Fibroblast of the aortic adventitia (primary cell): ENCODE measurements at regions not wholly inside any gene's neighbourhood (a gene's known extent, or its start where the extent isn't known, plus 50 kb on each side); places are given as distances from the start of the nearest gene placed in this dataset.

Source experiments
- DNase-seq: peaks from one replicate; pipeline ENCODE4 v3.0.0-alpha.2; 2010; ENCODE audit warnings: low read depth
- H3K4me3 ChIP-seq: 2 replicates; pipeline ENCODE4 v1.5.1; 2011; ENCODE audit warnings: low read depth, mild to moderate bottlenecking, control low read depth, low read length, moderate library complexity
- TF ChIP-seq, protein P1 (sequence below): IDR thresholded peaks from 2 replicates; pipeline ENCODE4 v1.5.1; 2011; ENCODE audit warnings: mild to moderate bottlenecking, low read length, control low read depth, inconsistent platforms; ENCODE audit not compliant: insufficient read depth

- TF ChIP-seq, protein P1, sequence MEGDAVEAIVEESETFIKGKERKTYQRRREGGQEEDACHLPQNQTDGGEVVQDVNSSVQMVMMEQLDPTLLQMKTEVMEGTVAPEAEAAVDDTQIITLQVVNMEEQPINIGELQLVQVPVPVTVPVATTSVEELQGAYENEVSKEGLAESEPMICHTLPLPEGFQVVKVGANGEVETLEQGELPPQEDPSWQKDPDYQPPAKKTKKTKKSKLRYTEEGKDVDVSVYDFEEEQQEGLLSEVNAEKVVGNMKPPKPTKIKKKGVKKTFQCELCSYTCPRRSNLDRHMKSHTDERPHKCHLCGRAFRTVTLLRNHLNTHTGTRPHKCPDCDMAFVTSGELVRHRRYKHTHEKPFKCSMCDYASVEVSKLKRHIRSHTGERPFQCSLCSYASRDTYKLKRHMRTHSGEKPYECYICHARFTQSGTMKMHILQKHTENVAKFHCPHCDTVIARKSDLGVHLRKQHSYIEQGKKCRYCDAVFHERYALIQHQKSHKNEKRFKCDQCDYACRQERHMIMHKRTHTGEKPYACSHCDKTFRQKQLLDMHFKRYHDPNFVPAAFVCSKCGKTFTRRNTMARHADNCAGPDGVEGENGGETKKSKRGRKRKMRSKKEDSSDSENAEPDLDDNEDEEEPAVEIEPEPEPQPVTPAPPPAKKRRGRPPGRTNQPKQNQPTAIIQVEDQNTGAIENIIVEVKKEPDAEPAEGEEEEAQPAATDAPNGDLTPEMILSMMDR = no peak
- no peak overlapping the region for H3K4me3 ChIP-seq
- DNase-seq = no peak
Observed at GRCh38 chr11:119520966-119521365, 98.0 kb upstream of the THY1 start.

GRCh38 chr11:119520400-119520799 lies 97.4 kb upstream of the THY1 start:
- TF ChIP-seq, protein P1 = no peak
- DNase-seq = no peak
- no peak overlapping the region for H3K4me3 ChIP-seq

- no peak overlapping the region for H3K4me3 ChIP-seq
- TF ChIP-seq, protein P1 = no peak
- DNase-seq = no peak
Observed at GRCh38 chr11:119519796-119520195, 96.8 kb upstream of the THY1 start.

GRCh38 chr11:119518746-119519730 lies 96.1 kb upstream of the THY1 start:
- peak; percentile 53 for DNase-seq
- H3K4me3 ChIP-seq = no peak overlapping the region

GRCh38 chr11:119515771-119516400 lies 92.9 kb upstream of the THY1 start:
- peak; percentile 32 for DNase-seq
- TF ChIP-seq, protein P1 = no peak

More at GRCh38 chr11:119518746-119519730, 96.1 kb upstream of the THY1 start:
- TF ChIP-seq, protein P1 = no peak

GRCh38 chr11:119513806-119514170 lies 90.8 kb upstream of the THY1 start:
- no peak for DNase-seq
- TF ChIP-seq, protein P1 = no peak
- H3K4me3 ChIP-seq = no peak overlapping the region

More at GRCh38 chr11:119515771-119516400, 92.9 kb upstream of the THY1 start:
- H3K4me3 ChIP-seq = no peak overlapping the region
